ENCODE measurements at regions not wholly inside any gene's neighbourhood (a gene's known extent, or its start where the extent isn't known, plus 50 kb on each side); places are given as distances from the start of the nearest gene placed in this dataset.

GRCh38 chr16:20167323-20167722 lies 93.6 kb upstream of the GPR139 start:
- H3K9me3 ChIP-seq (replicated peaks; ENCODE audit: control insufficient read depth, insufficient read depth, low read length) = no peaks in the 10 kb centered on the region; the same call in 2 of the 3 replicates
- no peaks in the 10 kb centered on the region for H4K20me1 ChIP-seq (ENCODE audit: control insufficient read depth, insufficient read depth)
- intact Hi-C loops (cut with micrococcal nuclease; ENCODE audit: unreplicated experiment) = no loop called here
- H3K36me3 ChIP-seq (ENCODE audit: control insufficient read depth in 2 of 2, insufficient read depth in 2 of 2, low read length in 1 of 2) = no peaks in the 10 kb centered on the region
- FAIRE-seq (no peak), ATAC-seq (no peak), DNase-seq (ENCODE audit: low read depth, low spot score) (no peak)
- ChIA-PET POLR2A (no interaction called here), RAD21 (ENCODE audit: unreplicated experiment) (no interaction called here), CTCF (no interaction called here), SMC1A (ENCODE audit: uncharacterized antibody, unreplicated experiment) (no interaction called here)
- no peaks in the 10 kb centered on the region for H3K79me2 ChIP-seq (ENCODE audit: control insufficient read depth, insufficient read depth, low read length)
- H3K4me2 ChIP-seq (ENCODE audit: control insufficient read depth, insufficient read depth) = no peak overlapping the region
- H3K27ac ChIP-seq (ENCODE audit: control insufficient read depth, insufficient read depth) = no peak overlapping the region
- in situ Hi-C loops (cut with MboI) = no loop called here
- no peak overlapping the region for H3K4me3 ChIP-seq
- WGBS (ENCODE audit: insufficient coverage, insufficient replicate concordance, low lambda C conversion rate, missing lambda C conversion rate) = 0% methylated on average over 1 of the region's 1 CpG
- BruUV-seq (replicated peaks) = no TSS peak
- no peaks in the 10 kb centered on the region; a peak in 1 of 4 replicates for H3K27me3 ChIP-seq (replicated peaks in 1 of 2; ENCODE audit: control insufficient read depth in 2 of 2, insufficient read depth in 2 of 2, low read length in 1 of 2)
- H3K4me1 ChIP-seq (ENCODE audit: control insufficient read depth, insufficient read depth, low read length) = no peaks in the 10 kb centered on the region
- H3K9ac ChIP-seq (ENCODE audit: control insufficient read depth, insufficient read depth, low read length) = no peak overlapping the region
- H2AFZ ChIP-seq (ENCODE audit: control insufficient read depth, low read depth, low read length) = no peak overlapping the region
- TF ChIP-seq POU2F2 (IDR thresholded peaks at IDR 0.05; ENCODE audit: borderline replicate concordance, low read depth, low read length) (no peak), MXI1 (IDR thresholded peaks at IDR 0.05; ENCODE audit: low read depth, low read length) (no peak), RBBP5 (conservative IDR thresholded peaks at IDR 0.05) (no peak), MTA3 (IDR thresholded peaks at IDR 0.05; ENCODE audit: borderline replicate concordance, low read length) (no peak), EGR1 (IDR thresholded peaks at IDR 0.05; ENCODE audit: borderline replicate concordance in 1 of 2, low read depth in 2 of 2, low read length in 2 of 2) (no peak), FOS (IDR thresholded peaks at IDR 0.05; ENCODE audit: borderline replicate concordance, extremely low read depth, insufficient read length) (no peak), NFIC (IDR thresholded peaks at IDR 0.05; ENCODE audit: low read depth, low read length) (no peak), EP300 (IDR thresholded peaks at IDR 0.05; ENCODE audit: borderline replicate concordance in 1 of 2, control insufficient read depth in 1 of 2, low read depth in 2 of 2, low read length in 2 of 2) (no peak), IRF5 (IDR thresholded peaks at IDR 0.05; ENCODE audit: borderline replicate concordance) (no peak), ZNF384 (IDR thresholded peaks at IDR 0.05; ENCODE audit: borderline replicate concordance, low read depth, low read length) (no peak), HDGF (IDR thresholded peaks at IDR 0.05) (no peak), BHLHE40 (IDR thresholded peaks at IDR 0.05; ENCODE audit: borderline replicate concordance in 1 of 2, low read depth in 2 of 2, low read length in 1 of 2) (no peak), SPI1 (IDR thresholded peaks at IDR 0.05; ENCODE audit: borderline replicate concordance, insufficient read depth, low read depth, low read length) (no peak), CUX1 (IDR thresholded peaks at IDR 0.05; ENCODE audit: insufficient replicate concordance, low read depth, low read length) (no peak), TARDBP (IDR thresholded peaks at IDR 0.05; ENCODE audit: borderline replicate concordance) (no peak), USF2 (IDR thresholded peaks at IDR 0.05; ENCODE audit: borderline replicate concordance, low read depth, low read length) (no peak), RELA (IDR thresholded peaks at IDR 0.05; ENCODE audit: borderline replicate concordance, partially characterized antibody) (no peak), MTA2 (IDR thresholded peaks at IDR 0.05; ENCODE audit: low read depth) (no peak)

All from GM12878 (cell line).